HG03378 (cell line): ENCODE measurements at regions not wholly inside any gene's neighbourhood (a gene's known extent, or its start where the extent isn't known, plus 50 kb on each side); places are given as distances from the start of the nearest gene placed in this dataset.
"Not testable (repeated sequence)": the region's sequence is repeated elsewhere in the genome, so short reads cannot be mapped to it uniquely, and the experiment has no call there.

Source experiments
- ATAC-seq: cut with Tn5 transposase; IDR thresholded peaks from one replicate; pipeline ENCODE4 v1.9.1; 2021; ENCODE audit warnings: mild to moderate bottlenecking, moderate library complexity; ENCODE audit not compliant: unreplicated experiment

GRCh38 chr6:66134021-66134420 is 427.0 kb upstream of the EYS start:
- no peak for ATAC-seq

GRCh38 chr6:66128656-66129055 is 421.6 kb upstream of the EYS start:
- ATAC-seq = no peak

GRCh38 chr6:66128243-66128642 is 421.2 kb upstream of the EYS start:
- no peak for ATAC-seq

- no peak for ATAC-seq
Observed at GRCh38 chr6:66127061-66127460, 420.0 kb upstream of the EYS start.

- ATAC-seq = no peak
Observed at GRCh38 chr6:66126358-66126757, 419.3 kb upstream of the EYS start.

GRCh38 chr6:66103954-66104353 is 396.9 kb upstream of the EYS start:
- no peak for ATAC-seq

GRCh38 chr6:66103354-66103753 is 396.3 kb upstream of the EYS start:
- ATAC-seq = no peak

GRCh38 chr6:66096679-66097078 is 389.7 kb upstream of the EYS start:
- ATAC-seq = no peak

GRCh38 chr6:66094615-66095014 is 387.6 kb upstream of the EYS start:
- no peak for ATAC-seq

GRCh38 chr6:66092306-66092705 is 385.3 kb upstream of the EYS start:
- not testable (repeated sequence) for ATAC-seq

- no peak for ATAC-seq
Observed at GRCh38 chr6:66086532-66086931, 379.5 kb upstream of the EYS start.

GRCh38 chr6:66082914-66083313 is 375.9 kb upstream of the EYS start:
- ATAC-seq = no peak

- no peak for ATAC-seq
Observed at GRCh38 chr6:66068907-66069306, 361.9 kb upstream of the EYS start.

- no peak for ATAC-seq
Observed at GRCh38 chr6:66068033-66068432, 361.0 kb upstream of the EYS start.

GRCh38 chr6:66065313-66065712 is 358.3 kb upstream of the EYS start:
- ATAC-seq = no peak

GRCh38 chr6:66057034-66057433 is 350.0 kb upstream of the EYS start:
- no peak for ATAC-seq

GRCh38 chr6:66054967-66055366 is 347.9 kb upstream of the EYS start:
- no peak for ATAC-seq

GRCh38 chr6:66051812-66052211 is 344.8 kb upstream of the EYS start:
- no peak for ATAC-seq

- no peak for ATAC-seq
Observed at GRCh38 chr6:66048684-66049474, 341.9 kb upstream of the EYS start.

GRCh38 chr6:66032626-66033025 is 325.6 kb upstream of the EYS start:
- ATAC-seq = no peak

GRCh38 chr6:66029391-66029790 is 322.4 kb upstream of the EYS start:
- no peak for ATAC-seq

- no peak for ATAC-seq
Observed at GRCh38 chr6:65999288-65999791, 292.3 kb upstream of the EYS start.

- ATAC-seq = no peak
Observed at GRCh38 chr6:65998544-65998943, 291.5 kb upstream of the EYS start.
